Activated CD8-positive, alpha-beta memory T cell treated with anti-CD3 and anti-CD28 coated beads, Interleukin-2, amount 50 U/mL, for 1 hour (primary cell): ENCODE measurements at regions not wholly inside any gene's neighbourhood (a gene's known extent, or its start where the extent isn't known, plus 50 kb on each side); places are given as distances from the start of the nearest gene placed in this dataset.
"Not testable (repeated sequence)": the region's sequence is repeated elsewhere in the genome, so short reads cannot be mapped to it uniquely, and the experiment has no call there.

ENCODE experiments used
- DNase-seq: peaks from one replicate; pipeline ENCODE4 v3.0.0-alpha.2; 2020; ENCODE audit errors: extremely low read depth

DNA sequence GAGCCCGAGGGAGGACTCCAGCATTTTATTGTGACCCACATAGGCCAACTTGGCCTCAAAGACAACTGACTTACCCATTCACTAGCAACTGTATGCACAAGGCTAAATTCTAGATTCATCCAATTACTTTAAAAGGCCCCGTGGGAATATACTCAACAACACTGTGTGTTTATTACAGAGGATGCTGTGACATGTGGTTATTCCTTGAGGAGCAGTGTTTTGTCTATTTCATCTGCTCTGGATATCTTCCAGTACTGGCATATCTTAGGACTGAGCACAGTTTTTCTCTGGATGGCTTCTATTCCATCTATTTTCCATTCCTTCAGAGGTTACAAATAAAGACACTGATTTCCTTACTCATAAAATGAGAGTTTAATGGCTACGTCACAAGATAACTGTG, 87.2 kb upstream of the KRAS start:
- DNase-seq: no peak

GRCh38 chr12:25332143-25332542, 81.4 kb upstream of the KRAS start:
- no peak for DNase-seq

GRCh38 chr12:25328072-25328712, 77.5 kb upstream of the KRAS start:
- DNase-seq: no peak

- no peak for DNase-seq
Observed at GRCh38 chr12:25327321-25327720, 76.6 kb upstream of the KRAS start.

GRCh38 chr12:25326326-25326725, 75.6 kb upstream of the KRAS start:
- DNase-seq: no peak

DNA sequence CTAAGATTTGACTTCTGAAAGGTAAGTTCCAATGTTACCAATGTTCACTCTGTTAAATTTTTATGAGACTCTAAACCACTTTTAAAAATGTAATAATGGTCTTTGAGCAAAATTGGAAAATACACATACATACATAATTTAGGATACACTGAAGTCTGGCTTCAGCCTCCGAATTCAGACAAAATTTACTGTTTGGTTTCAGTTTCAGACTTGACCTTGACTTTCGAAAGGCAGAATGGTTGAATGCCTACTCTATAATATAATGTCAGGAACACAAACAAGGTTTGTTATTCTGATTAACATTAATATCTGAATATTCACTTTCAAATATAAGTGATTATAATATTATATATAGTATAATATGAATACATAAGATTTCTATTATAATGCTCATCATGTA, 74.1 kb upstream of the KRAS start:
- DNase-seq: no peak

DNA sequence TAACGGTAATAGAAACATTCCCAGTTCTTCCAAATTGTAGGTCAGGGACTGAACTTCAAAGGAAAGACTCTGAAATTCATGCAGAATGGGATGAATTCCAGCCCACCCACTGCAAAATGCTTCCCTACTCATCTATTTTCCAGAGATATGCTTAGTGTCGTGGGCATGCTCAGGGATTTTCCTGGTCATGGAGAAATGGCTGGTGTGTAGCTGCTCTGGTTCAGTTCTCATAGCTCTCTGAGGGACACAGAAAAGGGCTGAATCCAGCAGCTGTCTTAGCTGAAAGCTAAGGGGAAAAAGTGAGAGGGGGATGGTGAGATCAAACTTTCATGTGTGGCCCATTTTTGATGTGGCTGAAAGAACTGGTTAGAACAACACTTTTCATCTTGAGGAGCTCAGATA, 72.9 kb upstream of the KRAS start:
- DNase-seq: no peak

DNA sequence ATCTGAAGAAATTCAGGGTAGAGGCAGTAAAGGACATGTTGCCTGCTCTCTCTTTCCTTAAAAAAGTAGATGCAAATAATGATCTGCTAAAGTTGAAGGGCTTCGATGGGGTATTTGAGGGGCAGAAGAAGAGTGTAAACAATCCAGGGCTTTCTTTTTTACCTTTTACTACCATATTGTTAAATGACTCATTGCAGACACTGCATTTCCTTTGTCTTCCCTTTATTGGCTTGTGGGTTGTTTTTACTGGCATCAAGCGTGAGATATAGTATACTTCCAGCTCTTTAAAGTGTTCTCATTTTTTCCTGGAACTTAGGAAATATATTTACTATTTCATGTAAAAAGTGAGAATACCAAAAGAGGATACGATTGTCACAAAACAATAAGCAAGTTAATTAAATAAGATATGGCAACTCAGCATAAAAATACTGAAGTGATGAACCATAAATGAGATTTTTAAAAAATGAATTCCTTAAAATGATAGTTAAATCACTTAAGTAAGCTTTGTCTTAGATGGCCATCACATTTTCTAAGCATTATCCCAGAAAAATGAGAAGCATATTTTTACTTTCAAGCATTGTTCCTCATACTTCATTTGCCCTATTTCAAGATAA, 72.3 kb upstream of the KRAS start:
- DNase-seq: no peak

GRCh38 chr12:25322351-25322750, 71.6 kb upstream of the KRAS start:
- DNase-seq: no peak

- DNase-seq: no peak
Observed at GRCh38 chr12:25321772-25322171, 71.0 kb upstream of the KRAS start.

DNA sequence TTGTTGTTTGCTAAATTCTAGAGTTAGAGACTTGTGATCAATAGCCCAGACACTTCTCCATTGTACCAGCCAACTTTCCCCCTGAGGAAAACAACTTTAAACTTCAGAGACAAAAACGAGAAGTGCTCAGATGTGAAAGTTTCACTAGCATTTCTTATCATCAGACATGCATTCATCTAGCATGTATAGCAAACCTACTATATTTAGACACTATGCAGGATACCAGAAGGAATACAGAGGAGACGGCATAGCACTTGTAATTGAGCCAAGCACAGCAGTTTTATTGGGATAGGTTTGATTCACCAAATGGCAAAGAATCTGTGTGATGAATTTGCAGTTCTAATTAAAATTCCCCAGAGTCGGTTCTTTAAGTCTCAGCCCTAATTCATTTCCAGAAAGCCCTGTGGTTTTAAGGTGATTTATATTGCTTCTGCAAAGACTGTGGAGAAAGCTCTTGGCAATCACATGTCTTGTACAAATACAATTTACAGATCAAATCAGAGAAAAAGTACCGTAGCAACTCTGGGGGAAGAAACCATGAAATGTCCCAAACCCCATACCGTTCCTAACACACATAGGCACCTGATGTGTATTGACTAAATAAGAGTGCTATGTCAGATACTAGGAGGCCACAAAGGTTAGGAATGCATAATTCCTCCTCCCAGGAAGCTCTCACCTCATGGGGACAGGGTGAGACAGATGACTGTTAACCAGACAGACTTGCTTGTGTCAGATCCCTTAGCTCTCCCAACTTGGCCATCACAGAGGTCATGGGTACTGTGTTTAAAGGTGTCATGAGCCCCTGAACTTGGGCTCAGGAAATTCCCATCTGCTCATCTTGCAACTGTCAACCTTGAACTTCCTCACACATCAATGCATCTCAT, 69.6 kb upstream of the KRAS start:
- no peak for DNase-seq

DNA sequence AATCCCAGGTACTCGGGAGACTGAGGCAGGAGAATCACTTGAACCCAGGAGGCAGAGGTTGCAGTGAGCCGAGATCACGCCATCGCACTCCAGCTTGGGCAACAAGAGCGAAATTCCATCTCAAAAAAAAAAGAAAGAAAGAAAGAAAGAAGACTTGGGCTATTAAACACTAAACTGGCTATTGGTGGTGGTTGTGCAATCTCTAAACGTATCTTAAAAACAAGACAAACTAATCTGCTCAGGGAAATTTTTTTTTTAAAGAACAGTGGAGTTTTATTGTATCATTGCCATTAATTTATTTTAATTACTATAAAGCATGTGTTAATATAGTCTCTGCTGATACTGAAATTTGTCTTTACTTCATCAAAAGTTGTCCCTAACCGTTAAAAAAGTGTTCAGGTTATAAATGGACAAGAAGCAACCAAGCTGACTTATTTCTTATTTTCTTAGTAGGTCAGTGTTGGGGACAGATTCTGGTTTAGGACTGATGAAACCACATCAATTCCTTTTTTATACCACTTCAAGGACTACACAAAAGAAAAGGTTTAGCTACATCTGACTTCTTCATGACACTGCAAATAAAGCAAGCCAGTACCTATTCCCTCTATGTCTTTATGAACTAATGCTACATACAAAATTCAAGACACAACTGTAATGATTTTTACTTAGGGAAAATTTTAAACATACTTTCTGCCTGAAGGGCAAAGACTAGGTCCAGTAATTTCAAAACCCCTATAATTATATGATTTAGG, 68.7 kb upstream of the KRAS start:
- no peak for DNase-seq

DNA sequence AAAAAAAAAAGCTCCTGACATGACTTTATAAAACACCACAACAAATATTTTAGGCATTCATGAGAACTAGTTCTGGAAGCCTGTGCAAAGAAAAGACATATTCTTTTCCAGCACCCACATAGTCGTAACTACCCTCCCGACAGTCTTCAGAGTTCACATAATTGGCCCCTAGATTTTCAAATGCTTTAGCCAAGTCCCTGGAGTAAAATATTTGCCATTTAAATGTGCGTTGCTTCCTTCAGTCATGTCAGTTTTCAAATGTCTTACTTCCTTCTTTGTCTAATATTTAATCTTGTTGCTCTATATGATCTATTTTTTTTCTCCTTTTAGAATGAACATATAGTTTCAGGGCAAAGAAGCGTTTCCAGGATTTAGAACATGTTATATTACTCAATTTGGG, 66.8 kb upstream of the KRAS start:
- DNase-seq: no peak

GRCh38 chr12:25315388-25315787, 64.7 kb upstream of the KRAS start:
- DNase-seq: no peak

DNA sequence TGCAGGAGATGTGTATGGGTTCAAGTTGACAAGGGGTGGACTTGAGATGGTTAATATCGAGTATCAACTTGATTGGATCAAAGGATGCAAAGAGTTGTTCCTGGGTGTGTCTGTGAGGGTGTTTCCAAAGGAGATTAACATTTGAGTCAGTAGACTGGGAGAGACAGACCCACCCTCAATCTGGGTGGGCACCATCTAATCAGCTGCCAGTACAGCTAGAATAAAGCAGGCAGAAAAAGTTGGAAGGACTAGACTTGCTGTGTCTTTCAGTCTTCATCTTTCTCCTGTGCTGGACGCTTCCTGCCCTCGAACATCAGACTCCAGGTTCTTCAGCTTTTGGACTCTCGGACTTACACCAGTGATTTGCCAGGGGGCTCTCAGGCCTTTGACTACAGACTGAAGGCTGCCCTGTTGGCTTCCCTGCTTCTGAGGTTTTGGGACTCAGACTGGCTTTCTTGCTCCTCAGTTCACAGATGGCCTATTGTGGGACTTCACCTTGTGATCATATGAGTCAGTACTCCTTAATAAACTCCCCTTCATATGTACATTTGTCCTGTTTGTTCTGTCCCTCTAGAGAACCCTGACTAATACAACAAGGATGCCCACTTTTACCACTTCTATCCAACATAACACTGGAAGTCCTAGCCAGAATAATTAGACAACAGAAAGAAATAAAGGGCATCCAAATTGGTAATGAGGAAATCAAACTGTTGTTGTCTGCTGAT, 62.7 kb upstream of the KRAS start:
- not testable (repeated sequence) for DNase-seq

- no peak for DNase-seq
Observed at GRCh38 chr12:25311506-25311905, 60.8 kb upstream of the KRAS start.

GRCh38 chr12:25310071-25310470, 59.3 kb upstream of the KRAS start:
- DNase-seq: not testable (repeated sequence)

- no peak for DNase-seq
Observed at GRCh38 chr12:25308756-25309155, 58.0 kb upstream of the KRAS start.

DNA sequence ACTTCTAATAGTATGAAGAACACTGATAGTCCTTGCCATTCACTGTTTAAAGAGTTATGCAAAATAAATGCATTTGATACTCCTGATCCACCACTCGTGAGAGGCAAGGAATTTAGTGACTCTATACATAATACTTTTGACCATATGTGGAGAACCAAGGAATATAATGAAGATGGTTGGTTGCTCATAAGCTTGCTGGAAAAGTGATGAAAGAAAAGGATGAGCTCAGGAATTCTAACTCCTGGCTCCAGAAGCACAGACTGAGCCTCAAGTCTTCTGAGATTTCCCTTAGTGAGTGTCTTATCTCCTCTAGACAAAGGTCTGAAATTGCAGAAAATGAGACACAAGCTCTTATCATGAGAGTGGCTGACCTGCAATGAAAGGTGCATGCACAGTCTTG, 57.1 kb upstream of the KRAS start:
- no peak for DNase-seq

DNA sequence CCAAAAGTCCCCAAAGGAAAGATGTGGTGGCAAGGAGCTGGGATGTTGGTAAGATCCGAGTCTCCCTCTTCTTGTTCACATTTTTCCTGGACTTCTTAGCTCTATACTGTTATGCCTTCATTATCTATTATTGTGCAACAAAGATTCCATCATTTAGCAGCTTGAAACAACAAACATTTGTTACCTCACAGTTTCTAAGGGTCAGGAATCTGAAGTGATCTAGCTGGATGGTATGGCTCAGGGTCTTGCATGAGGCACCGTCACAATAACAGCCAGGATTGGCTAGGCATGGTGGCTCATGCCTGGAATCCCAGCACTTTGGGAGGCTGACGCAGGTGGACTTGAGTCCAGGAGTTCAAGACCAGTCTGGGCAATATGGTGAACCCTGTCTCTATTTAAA, 51.1 kb upstream of the KRAS start:
- no peak for DNase-seq
